Renal cortical epithelial cell (primary cell): ENCODE measurements at regions not wholly inside any gene's neighbourhood (a gene's known extent, or its start where the extent isn't known, plus 50 kb on each side); places are given as distances from the start of the nearest gene placed in this dataset.
"Not testable (repeated sequence)": the region's sequence is repeated elsewhere in the genome, so short reads cannot be mapped to it uniquely, and the experiment has no call there.

Experiments used
- DNase-seq: peaks from one replicate; pipeline ENCODE4 v3.0.0-alpha.2; 2011; ENCODE audit warnings: low read depth

DNA sequence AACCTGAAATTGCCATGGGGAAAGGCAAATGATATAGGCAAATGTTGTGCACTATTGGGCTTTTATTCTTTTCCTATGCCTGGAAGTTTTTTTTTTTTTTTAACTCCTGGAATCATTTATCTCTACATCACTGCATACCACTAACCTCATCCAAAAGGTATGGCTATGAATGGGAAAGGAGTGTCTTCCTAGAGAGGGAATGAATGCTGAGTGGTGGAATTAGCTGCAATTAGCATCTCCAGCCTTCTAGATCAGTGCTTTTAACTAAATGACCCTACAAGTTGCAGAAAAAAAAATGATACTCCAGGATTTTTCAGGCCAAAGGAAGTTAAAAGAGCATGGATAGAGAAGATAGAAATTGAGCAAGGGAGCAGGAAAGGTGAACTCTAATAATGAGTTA, 429.8 kb upstream of the PDZRN3 start:
- no peak for DNase-seq

GRCh38 chr3:74053970-74054516, 429.3 kb upstream of the PDZRN3 start:
- no peak for DNase-seq

DNA sequence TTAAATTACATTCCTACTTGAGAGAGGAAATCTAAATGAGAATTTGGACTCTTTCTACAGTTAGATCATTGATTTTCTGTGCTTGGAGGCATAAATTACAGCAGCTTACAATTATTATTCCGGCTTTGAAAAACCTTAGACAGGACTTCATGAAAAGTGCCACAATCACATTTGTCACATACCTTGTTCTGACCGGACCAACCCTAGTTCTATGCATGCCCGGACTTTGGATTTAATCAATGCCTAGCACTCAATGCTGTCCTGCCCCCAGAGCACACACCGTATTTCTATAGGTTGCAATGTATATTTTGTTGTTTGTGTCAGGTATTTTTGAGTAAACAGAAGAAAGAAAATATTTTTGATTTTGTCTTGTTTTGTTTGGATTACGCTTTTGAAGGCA, 424.7 kb upstream of the PDZRN3 start:
- no peak for DNase-seq

GRCh38 chr3:74048699-74049098, 424.0 kb upstream of the PDZRN3 start:
- DNase-seq: no peak

DNA sequence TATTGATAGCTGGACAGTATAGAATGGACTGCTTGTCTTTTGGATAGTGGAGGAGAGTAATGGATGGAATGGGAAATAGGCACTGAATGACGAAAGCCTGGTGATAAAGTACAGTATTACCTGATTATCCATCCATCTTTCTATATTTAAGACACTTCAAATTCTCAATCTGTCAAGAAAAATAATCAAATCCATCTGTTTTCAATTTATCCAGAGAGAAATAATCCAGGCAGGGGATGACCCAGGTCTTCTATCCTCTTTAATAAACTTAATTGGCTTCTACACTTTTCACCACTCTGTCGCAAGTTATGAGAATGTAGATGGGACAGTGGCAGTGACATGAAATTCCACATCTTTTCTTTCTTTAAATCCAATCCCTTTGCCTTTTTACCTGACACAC, 420.3 kb upstream of the PDZRN3 start:
- DNase-seq: no peak

GRCh38 chr3:74041068-74041675, 416.4 kb upstream of the PDZRN3 start:
- DNase-seq: no peak

DNA sequence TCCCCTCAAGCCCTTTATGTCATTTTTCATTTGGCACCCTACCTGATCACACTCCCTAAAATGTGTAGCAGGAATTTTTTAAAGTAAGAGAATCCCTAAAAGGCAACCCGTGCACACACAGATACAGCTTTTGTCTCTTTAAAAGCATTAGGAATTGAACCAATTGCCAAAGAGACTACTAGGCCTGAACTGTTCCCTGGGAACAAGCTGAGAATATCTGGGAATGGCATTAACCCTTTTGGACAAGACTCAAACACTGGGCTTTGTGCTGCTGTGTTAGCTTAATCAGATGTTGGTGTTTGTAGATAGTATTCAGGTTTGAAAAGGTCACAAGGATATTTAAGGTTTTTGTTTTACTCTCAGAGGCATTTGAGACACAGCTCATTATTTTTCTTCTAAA, 414.4 kb upstream of the PDZRN3 start:
- DNase-seq: no peak

DNA sequence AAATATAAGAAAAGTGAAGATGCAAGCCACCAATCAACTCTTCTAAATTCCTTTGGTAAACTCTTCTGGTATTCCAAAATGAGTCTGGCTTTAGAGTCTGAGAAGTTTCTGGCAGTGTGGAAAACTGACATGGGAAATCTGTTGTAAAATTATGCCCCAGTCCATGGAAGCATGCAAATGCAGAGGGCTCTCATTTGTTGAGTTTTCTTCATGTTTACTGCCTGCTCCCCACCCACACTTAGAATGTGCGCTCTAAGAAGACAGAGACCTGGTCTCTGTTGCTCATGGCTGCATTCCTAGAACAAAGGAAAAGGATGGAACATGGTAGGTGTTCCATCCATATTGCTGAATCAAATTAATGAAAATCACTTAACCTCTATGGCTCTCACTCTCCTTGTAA, 411.8 kb upstream of the PDZRN3 start:
- DNase-seq: no peak

- no peak for DNase-seq
These were observed 411.4 kb upstream of the PDZRN3 start for GRCh38 chr3:74036102-74036501.

DNA sequence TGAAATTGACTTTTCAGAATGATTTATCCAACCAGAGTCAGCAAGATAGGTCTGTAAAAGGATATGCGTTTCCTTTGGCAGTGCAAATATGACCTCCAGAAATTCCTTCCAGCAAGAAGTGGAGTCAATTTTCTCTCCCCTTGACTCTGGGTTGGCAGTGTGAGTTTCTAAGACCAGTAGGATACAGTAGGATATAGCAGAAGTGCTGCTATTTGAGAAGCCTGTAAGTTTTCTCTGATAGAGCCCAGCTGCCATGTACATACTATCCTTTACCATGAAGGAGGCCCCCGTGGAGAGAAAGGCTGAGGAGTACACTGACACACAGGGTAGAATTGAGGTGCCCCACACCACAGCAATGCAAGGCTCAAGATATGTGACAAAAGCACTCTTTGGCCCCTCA, 409.1 kb upstream of the PDZRN3 start:
- DNase-seq: no peak

DNA sequence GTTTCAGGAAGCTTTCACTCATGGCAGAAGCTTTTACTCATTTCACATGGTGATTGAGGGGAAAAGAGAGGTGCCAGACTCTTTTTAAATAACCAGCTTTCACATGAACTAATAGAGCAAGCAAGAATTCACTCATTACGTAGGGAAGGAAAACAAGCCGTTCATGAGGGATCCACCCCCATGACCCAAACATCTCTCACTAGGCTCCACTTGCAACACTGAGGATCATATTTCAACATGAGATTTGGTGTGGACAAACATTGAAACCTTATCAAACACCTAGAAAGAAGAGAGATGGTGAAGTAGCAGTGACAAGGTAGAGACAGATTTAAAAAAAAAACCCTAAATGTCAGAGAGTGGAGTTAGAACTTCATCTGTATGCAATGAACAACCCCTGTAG, 408.6 kb upstream of the PDZRN3 start:
- DNase-seq: no peak

- DNase-seq: no peak
These were observed 402.4 kb upstream of the PDZRN3 start for GRCh38 chr3:74027121-74027520.

DNA sequence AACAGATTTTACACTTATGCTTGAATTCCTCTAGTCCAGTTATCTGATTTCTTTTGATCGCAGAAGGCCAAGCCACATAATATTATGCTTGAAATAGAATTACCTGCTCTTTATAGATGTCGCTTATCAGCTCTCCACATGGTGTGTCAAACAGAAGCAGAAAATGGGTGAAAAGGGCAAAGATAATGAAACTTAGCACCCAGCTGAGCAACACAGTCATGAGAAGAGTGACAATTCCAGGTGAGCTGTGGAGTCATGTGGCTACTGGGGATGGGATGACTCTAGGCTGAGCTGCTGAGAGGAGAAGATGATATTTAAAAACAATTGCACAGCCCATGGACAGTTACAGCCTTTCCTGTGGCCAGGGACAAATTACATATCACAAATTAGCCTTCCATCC, 398.7 kb upstream of the PDZRN3 start:
- DNase-seq: no peak

DNA sequence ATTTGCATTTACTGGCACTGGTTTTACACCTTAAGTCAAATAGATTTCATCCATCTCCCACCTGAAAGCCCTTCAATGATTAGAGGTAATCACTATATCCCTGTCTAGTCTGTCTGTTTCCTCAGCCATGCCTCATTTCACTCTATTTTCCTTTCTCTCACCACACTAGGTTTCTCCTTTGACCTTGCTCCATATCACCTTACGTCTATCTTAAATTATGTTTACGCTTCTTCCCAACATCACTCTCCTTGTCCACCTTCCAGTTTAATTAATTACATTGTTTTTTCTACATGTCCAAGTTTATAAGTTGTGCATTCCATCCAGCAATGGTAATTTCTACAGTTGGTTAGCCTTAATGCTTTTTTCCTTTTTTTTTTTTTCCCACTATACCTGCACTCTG, 396.7 kb upstream of the PDZRN3 start:
- DNase-seq: no peak

DNA sequence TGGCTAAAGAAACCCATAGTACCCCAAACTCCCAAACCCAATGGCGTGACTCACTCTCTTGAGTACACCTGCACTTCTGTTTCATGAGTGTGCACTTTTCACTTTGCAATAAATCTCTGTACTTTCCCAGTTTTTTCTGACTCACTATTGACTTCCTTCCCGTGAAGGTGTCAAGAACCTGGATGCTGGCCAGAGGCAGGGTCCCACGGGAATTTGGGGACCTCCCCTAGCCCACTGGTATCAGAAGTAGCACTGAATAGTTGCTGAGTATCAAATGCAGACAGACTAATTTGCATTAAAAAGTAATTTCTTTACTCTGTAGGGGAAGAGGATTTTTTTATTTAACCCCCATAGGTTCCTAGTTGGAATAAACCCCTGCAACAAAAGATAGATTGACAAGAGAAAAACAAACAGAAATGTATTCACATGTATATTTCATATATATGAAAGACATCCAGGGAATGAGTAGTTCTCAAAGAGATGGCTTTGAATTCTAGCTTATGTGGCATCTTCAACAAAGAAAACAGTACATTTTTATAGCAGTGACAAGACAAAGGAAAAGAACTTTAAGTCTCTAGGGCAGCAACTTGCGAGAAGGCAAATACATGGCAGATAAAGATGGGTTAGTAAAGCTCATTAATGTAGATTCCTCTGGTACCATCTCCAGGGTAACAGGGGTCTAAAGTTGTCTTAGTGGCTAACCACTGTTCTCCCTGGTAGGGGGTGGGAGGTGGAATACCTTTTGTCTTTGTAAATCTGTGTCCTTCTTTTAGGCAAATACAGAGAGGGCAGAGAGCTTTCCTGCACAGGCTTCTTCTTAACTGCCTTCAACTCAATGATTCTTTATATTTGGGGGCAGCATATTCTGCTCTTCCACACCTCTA, 385.5 kb upstream of the PDZRN3 start:
- DNase-seq: no peak

DNA sequence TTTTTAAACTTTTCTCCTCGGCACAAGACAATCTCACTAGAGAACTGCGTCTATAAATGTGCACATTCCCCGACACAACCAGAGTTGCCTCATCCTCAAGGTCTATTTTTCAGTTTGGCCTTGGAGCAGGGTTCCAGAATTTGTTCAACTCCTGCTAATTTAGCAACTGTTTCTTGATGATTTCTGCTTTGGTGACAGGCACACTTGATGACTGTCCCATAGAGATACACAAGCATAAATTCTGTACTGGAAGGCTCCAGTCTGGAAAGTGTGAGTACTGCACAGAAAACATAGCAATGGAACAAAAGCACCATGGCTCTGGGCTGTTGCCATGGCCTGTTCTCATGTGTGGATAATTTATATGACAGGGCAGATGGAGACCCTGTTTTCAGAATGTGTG, 379.6 kb upstream of the PDZRN3 start:
- DNase-seq: no peak

DNA sequence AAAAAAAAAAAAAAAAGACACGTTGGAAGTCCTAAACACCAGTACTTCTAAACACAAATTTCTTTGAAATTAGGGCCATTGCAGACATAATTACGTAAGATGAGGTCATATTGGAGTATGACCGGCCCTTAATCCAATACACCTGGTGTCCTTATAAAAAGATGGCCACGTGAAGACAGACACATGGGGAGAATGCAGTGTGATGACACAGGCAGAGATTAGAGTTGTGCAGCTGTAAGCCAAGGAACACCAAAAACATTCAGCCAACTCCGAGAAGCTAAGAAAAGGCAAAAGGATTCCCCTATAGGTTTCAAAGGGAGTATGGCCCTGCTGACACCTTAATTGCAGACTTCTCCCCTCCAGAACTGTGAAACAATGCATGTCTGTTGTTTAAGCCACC, 379.0 kb upstream of the PDZRN3 start:
- DNase-seq: no peak

DNA sequence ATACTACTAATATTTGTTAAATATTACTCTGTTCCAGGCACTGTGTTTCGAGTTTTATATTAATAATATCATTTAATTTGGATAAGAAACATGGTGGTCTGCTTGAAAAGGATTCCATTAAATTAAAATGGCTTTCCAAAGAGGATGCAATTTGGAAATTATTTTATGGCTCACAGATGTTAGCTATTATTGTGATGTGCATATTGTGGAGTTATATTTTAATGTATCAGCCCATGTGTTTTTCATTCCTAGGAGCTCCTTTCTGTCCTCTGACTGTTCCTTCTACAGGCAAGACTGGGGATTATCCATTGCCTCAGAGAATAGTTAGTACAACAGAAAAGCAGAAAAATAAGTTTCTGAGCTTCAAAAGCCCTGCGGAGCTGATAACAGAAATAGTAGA, 376.7 kb upstream of the PDZRN3 start:
- no peak for DNase-seq

- no peak for DNase-seq
These were observed 376.0 kb upstream of the PDZRN3 start for GRCh38 chr3:74000725-74001124.

DNA sequence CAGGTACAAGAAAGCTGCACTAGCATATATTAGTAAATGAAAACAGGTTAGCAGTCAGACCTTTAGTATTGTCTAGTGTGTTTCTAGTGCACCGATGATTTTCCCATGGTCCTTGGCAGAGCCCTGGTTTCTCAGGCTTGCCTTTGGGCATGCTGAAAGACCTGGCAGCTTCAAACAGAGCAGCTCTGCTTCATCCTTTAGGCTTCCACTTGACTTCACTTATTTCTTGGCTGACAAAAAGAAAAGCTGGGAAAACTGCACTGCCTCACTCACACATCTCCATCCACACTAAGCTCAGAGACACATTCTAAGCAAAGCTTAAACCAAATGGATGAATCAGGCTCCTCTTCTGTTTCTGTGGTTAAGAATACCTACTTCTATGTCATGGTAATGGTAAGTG, 374.8 kb upstream of the PDZRN3 start:
- DNase-seq: no peak

DNA sequence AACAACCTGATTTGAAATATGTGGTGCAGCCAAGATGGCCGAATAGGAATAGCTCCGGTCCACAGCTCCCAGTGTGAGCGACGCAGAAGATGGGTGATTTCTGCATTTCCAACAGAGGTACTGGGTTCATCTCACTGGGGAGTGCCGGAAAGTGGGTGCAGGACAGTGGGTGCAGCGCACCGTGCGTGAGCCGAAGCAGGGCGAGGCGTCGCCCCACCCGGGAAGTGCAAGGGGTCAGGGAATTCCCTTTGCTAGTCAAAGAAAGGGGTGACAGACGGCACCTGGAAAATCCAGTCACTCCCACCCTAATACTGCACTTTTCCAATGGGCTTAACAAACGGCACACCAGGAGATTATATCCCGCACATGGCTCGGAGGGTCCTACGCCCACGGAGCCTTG, 365.9 kb upstream of the PDZRN3 start:
- not testable (repeated sequence) for DNase-seq

DNA sequence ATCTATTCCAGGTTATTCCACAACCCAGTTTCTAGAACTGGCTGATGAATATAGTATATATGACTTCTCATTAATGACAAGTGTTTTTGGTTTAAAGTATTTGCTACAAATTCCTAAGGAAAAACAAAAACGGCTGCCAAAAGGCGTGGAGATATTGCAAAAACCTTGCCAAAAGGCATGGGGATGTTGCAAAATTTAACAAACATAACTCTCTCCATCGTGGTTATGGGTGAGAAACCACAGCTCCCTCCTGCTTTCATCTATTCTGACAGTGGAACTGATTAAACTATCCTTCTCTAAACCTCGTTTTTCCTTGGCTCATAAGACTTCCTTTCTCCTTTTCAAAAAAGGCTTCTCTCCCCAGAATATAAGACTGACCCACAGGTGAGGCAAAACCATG, 342.0 kb upstream of the PDZRN3 start:
- DNase-seq: no peak

GRCh38 chr3:73964818-73965217, 340.1 kb upstream of the PDZRN3 start:
- no peak for DNase-seq
